Lower leg skin (tissue), 4 donors: ENCODE measurements at regions not wholly inside any gene's neighbourhood (a gene's known extent, or its start where the extent isn't known, plus 50 kb on each side); places are given as distances from the start of the nearest gene placed in this dataset.

Experiments used
- DNase-seq, 2 donors: peaks; one replicate each; pipeline ENCODE4 v3.0.0-alpha.2; 2019; ENCODE audit warnings: low spot score in 2 of 2
- H3K4me3 ChIP-seq: fragments of 200-600 bp; sonication (generic); 2 replicates; pipeline ENCODE4 v1.5.1; 2017; ENCODE audit warnings: mild to moderate bottlenecking, low read depth; ENCODE audit not compliant: poor library complexity, severe bottlenecking
- POLR2A ChIP-seq, 2 donors: fragments of 450-650 bp; IDR thresholded peaks; one replicate each; pipeline ENCODE4 v1.6.1; 2016 to 2017; ENCODE audit warnings: antibody characterized with exemption in 2 of 2, mild to moderate bottlenecking in 1 of 2, moderate library complexity in 1 of 2
- WGBS, 2 donors: methylation state at CpG; one replicate each; pipeline ENCODE4 v1.1.5; 2018; 5-methylcytosine and 5-hydroxymethylcytosine counted together
- intact Hi-C: fragments of 100-400 bp; cut with DNase I; formaldehyde crosslinking; loops from one replicate; pipeline ENCODE4 v1.15.0; 2023; ENCODE audit warnings: low total_unique reads
- TF ChIP-seq, protein P1 (sequence below), 3 donors: fragments of 450-650 bp; IDR thresholded peaks; one replicate each; pipeline ENCODE4 v1.5.1; 2016; ENCODE audit warnings: antibody characterized with exemption in 3 of 3, mild to moderate bottlenecking in 3 of 3, moderate library complexity in 2 of 3

DNA sequence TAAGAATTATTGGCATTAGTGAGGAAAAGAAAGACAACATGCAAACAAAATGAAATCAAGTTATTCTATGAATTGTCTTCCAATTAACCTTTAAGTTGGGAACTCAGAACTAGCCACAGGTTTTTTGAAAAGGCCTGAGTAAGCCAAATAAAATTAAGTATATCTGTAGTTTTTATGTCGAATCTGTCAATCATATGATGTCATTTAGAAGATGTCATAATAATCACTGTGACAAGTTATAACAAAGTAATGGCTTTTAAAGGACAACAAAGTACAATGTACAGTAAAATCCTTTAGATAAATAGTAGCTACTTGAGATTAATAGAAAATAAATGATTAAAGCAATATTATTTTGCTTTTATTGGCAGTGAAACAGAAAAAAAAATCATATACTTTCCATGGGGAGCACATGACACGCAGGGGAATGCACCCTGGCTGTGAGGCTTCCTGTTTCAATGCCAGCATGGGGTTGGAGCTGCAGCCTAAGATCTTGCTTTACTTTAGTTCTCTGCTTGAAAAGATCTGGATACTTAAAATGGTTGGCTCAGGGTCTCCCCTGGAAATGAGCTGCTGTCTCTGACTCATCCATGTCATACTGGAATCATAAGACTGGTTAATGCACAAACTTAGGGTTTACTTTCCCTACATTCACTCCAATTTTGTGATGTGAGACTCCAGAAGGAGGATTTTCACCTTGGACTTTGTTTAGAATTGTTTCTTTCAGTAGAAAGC lies 284.3 kb downstream of the TAF11L14 start:
- 33 to 35% methylated on average over 2 of the region's 2 CpGs for WGBS, 2 donors
- DNase-seq: no peak
- no peak overlapping the region for H3K4me3 ChIP-seq
- no peak for TF ChIP-seq POLR2A (IDR thresholded peaks at IDR 0.05)
- TF ChIP-seq, protein P1, sequence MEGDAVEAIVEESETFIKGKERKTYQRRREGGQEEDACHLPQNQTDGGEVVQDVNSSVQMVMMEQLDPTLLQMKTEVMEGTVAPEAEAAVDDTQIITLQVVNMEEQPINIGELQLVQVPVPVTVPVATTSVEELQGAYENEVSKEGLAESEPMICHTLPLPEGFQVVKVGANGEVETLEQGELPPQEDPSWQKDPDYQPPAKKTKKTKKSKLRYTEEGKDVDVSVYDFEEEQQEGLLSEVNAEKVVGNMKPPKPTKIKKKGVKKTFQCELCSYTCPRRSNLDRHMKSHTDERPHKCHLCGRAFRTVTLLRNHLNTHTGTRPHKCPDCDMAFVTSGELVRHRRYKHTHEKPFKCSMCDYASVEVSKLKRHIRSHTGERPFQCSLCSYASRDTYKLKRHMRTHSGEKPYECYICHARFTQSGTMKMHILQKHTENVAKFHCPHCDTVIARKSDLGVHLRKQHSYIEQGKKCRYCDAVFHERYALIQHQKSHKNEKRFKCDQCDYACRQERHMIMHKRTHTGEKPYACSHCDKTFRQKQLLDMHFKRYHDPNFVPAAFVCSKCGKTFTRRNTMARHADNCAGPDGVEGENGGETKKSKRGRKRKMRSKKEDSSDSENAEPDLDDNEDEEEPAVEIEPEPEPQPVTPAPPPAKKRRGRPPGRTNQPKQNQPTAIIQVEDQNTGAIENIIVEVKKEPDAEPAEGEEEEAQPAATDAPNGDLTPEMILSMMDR (IDR thresholded peaks at IDR 0.05): no peak
- intact Hi-C loops: no loop called here

DNA sequence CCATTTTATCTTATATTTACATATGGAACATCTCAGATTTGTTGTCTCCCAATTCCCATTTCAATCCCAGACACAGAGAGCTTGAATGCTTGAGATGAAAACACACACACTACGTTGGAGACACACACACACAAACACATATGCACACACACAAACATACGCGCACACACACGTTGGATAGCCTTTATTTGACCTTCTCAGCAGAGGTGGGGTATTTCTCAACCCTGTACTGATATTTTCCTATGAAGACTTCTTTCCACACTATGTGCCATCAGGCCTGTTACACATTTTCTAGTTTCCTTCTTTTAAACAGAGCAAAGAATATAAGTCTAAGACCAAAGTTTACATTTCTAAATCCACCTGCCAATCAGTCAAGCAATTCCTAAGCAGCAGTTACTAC lies 291.0 kb downstream of the TAF11L14 start:
- no peak for DNase-seq
- 79 to 80% methylated on average over 4 of the region's 4 CpGs for WGBS, 2 donors
- intact Hi-C loops: no loop called here
- TF ChIP-seq, protein P1 (IDR thresholded peaks at IDR 0.05): no peak
- no peak for TF ChIP-seq POLR2A (IDR thresholded peaks at IDR 0.05)
- no peak overlapping the region for H3K4me3 ChIP-seq

DNA sequence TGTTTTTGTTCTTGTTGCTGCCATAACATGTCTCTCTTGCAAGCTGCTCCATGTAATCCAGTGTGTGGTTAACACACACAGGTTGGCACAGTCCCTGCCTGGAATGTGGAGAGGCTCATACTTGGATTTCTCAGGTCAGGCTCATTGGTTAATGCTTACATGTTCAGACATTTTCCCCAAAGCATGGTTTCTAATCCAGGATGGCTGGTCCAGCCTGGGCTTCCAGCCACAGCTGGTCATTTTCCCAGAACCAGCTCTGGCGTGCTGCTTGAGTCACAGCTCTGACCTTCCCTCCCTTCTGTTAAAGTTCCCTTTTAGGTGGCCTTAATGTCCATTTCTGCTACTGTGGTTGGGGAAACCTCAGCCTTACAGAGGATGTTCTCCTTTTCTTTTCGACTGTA lies 294.3 kb downstream of the TAF11L14 start:
- peak in 1 of 2 donors; percentile 29 for DNase-seq
- WGBS, 2 donors: 7 to 18% methylated on average over 2 of the region's 2 CpGs

DNA sequence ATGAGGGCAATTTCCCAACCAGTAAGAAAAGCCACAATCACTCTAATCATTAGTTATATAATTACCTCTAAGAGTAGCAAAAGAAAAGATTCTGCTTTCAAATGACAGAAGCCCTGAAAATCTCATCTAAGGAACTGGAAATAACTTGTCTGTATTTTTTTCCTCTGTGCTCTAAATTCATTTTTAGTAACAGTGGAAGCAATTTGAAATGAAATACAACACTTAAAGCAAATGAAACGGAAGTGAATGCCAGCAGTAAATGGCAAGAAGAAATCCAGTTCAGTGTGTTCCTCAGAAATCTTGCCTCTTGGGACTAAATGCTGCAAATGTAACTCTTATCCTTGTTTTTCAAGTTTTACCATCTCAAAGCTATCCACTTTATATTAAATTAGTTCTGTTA lies 294.9 kb downstream of the TAF11L14 start:
- WGBS, 2 donors: 4 to 12% methylated on average over 1 of the region's 1 CpG
- intact Hi-C loops: no loop called here
- DNase-seq: no peak
- no peak for TF ChIP-seq POLR2A (IDR thresholded peaks at IDR 0.05)
- TF ChIP-seq, protein P1 (IDR thresholded peaks at IDR 0.05): no peak
- H3K4me3 ChIP-seq: no peak overlapping the region

More for the DNA sequence above, 294.3 kb downstream of the TAF11L14 start:
- intact Hi-C loops: no loop called here
- no peak for TF ChIP-seq POLR2A (IDR thresholded peaks at IDR 0.05)
- TF ChIP-seq, protein P1 (IDR thresholded peaks at IDR 0.05): no peak
- H3K4me3 ChIP-seq: no peak overlapping the region

DNA sequence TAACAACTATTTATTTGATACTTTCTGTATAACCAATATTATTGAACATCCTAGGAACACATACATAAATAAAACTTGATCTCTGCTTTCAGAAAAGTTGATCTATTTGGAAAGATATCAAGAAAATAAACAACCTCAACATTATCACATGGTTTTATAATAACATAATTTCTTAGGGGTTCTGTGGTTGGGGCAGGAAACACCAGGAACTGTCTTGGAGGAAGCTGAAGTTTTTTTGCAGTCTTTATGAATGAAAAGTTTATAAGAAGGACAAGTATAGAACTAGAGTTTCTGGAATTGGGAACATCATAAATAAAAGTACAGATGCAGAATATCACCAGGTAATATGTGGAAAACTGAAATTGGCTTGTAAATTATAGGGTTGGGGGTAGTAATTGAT lies 296.1 kb downstream of the TAF11L14 start:
- no peak for DNase-seq
- TF ChIP-seq, protein P1 (IDR thresholded peaks at IDR 0.05): no peak
- no peak for TF ChIP-seq POLR2A (IDR thresholded peaks at IDR 0.05)
- intact Hi-C loops: no loop called here
- no peak overlapping the region for H3K4me3 ChIP-seq

DNA sequence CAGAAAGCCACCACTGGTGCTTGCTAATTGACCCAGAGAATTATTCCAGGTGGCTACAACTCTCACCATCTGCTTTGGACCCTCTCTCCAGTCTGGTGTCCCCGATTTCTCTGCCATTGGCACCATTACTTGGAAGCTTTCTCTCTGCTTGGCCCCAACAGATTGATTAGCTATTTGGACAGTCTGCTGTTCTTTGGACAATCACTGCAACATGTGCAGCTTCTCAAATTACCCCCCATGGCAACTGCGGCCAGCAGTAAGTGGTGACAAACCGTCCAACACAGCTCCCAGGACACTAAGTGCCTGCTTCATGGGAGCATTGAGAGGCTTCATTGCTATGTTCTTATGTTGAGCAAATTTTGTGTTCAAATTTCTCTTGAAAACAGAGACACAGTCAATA lies 309.8 kb downstream of the TAF11L14 start:
- intact Hi-C loops: no loop called here
- no peak overlapping the region for H3K4me3 ChIP-seq
- WGBS, 2 donors: 62 to 75% methylated on average over 3 of the region's 3 CpGs
- TF ChIP-seq, protein P1 (IDR thresholded peaks at IDR 0.05): no peak
- TF ChIP-seq POLR2A (IDR thresholded peaks at IDR 0.05): no peak
- no peak for DNase-seq
